T-cell (primary cell): ENCODE measurements at regions not wholly inside any gene's neighbourhood (a gene's known extent, or its start where the extent isn't known, plus 50 kb on each side); places are given as distances from the start of the nearest gene placed in this dataset.
"Not testable (repeated sequence)": the region's sequence is repeated elsewhere in the genome, so short reads cannot be mapped to it uniquely, and the experiment has no call there.

Experiments
- ATAC-seq, 4 experiments: fragments of 200-7000 bp in 3 of 4; fragments of 150-1000 bp in 1 of 4; cut with Tn5 transposase; replicated peaks in 1 of 4; 1 replicate in 3 of 4; 2 replicates in 1 of 4; pipeline ENCODE4 v1.10.0; 2021; ENCODE audit warnings: moderate library complexity in 3 of 4, mild to moderate bottlenecking in 2 of 4, moderate number of reproducible peaks in 1 of 4
- CTCF ChIA-PET, 2 donors: fragments of 300-600 bp; sonication (Branson Sonifier 250); formaldehyde crosslinking; loops; one replicate each; lab custom pipeline; 2022; ENCODE audit warnings: antibody characterized with exemption in 2 of 2; lab: Charles Lee
- POLR2A ChIA-PET, 2 donors: fragments of 300-600 bp; sonication (Branson Sonifier 250); formaldehyde crosslinking; loops; one replicate each; lab custom pipeline; 2022; ENCODE audit warnings: antibody characterized with exemption in 2 of 2; lab: Charles Lee
- DNase-seq, 35 experiments: peaks; one replicate each; pipeline versions ENCODE4 v3.0.0 to v3.0.0-alpha.2; 2013 to 2023
- H3K27ac ChIP-seq: one replicate; pipeline ENCODE4 v1.5.1; 2013; ENCODE audit warnings: low read length
- H3K27me3 ChIP-seq, 2 experiments: replicated peaks in 1 of 2; 1 replicate in 1 of 2; 2 replicates in 1 of 2; pipeline versions ENCODE4 v1.6.1 to v1.7.0; 2013; ENCODE audit warnings: low read length in 1 of 2, mixed read lengths in 1 of 2; ENCODE audit not compliant: control insufficient read depth in 2 of 2, insufficient read depth in 2 of 2; ENCODE audit errors: extremely low read depth in 1 of 2
- H3K36me3 ChIP-seq, 2 donors: 1 replicate in 1 of 2; 2 replicates in 1 of 2; pipeline versions ENCODE4 v1.6.1 to v1.7.0; 2013; ENCODE audit warnings: low read length in 1 of 2; ENCODE audit not compliant: control insufficient read depth in 2 of 2, insufficient read depth in 1 of 2; ENCODE audit errors: extremely low read depth in 1 of 2
- H3K4me1 ChIP-seq, 2 experiments: 1 replicate in 1 of 2; 2 replicates in 1 of 2; pipeline versions ENCODE4 v1.6.1 to v1.7.0; 2013; ENCODE audit warnings: low read length in 2 of 2, mixed read lengths in 1 of 2; ENCODE audit not compliant: insufficient read depth in 2 of 2, control insufficient read depth in 1 of 2; ENCODE audit errors: extremely low read depth in 1 of 2
- H3K4me3 ChIP-seq, 2 donors: 1 replicate in 1 of 2; 2 replicates in 1 of 2; pipeline versions ENCODE4 v1.5.1 to v1.7.0; 2013; ENCODE audit warnings: mild to moderate bottlenecking in 2 of 2, low read length in 1 of 2, moderate library complexity in 1 of 2; ENCODE audit not compliant: control insufficient read depth in 1 of 2; ENCODE audit errors: extremely low read depth in 1 of 2
- H3K9me3 ChIP-seq: 2 replicates; pipeline ENCODE4 v1.7.0; 2013
- H3K27ac Mint-ChIP-seq, 2 donors: one replicate each; pipeline ENCODE4 v1.8.0; 2020 to 2021; ENCODE audit warnings: mild to moderate bottlenecking in 2 of 2, mixed read lengths in 2 of 2
- H3K27me3 Mint-ChIP-seq, 2 donors: one replicate each; pipeline ENCODE4 v1.8.0; 2021 to 2022; ENCODE audit warnings: mixed read lengths in 2 of 2
- H3K36me3 Mint-ChIP-seq: one replicate; pipeline ENCODE4 v1.8.0; 2021; ENCODE audit warnings: mixed read lengths
- H3K4me1 Mint-ChIP-seq, 3 donors: one replicate each; pipeline ENCODE4 v1.8.0; 2020 to 2022; ENCODE audit warnings: mixed read lengths in 3 of 3, mild to moderate bottlenecking in 1 of 3
- H3K4me3 Mint-ChIP-seq, 3 donors: one replicate each; pipeline ENCODE4 v1.8.0; 2020 to 2022; ENCODE audit warnings: mild to moderate bottlenecking in 3 of 3, mixed read lengths in 3 of 3, moderate library complexity in 3 of 3
- H3K9me3 Mint-ChIP-seq, 3 donors: one replicate each; pipeline ENCODE4 v1.8.0; 2020 to 2022; ENCODE audit warnings: mixed read lengths in 3 of 3
- WGBS: methylation state at CpG from one replicate; pipeline ENCODE4 v1.1.5; 2013; ENCODE audit warnings: missing lambda C conversion rate; ENCODE audit not compliant: insufficient coverage; 5-methylcytosine and 5-hydroxymethylcytosine counted together

DNA sequence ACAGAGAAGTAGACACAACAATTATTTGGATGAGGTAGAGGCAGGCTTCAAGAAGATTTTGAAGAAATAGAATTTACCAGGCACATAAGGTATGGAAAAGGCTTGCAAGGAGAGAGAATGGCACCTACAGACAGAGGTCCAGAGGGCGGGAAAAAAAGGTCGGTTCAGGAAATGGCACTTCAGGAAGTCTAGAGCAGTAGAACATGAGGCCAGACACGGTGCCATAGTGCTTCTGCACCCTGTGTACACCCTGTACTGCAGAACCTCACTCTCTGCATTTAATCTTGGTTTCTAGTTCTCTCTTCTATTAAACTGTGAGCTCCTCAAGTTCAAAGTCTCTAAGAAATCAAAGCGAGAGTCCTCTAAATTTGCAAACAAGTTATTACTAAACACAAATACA lies 113.4 kb upstream of the C2CD4B start:
- 74% methylated on average over 4 of the region's 4 CpGs for WGBS
- H3K36me3 Mint-ChIP-seq: no peaks in the 10 kb centered on the region
- no peak for DNase-seq
- POLR2A ChIA-PET: no interaction called here
- Histone ChIP-seq H3K27ac (no peak overlapping the region), H3K36me3 (no peaks in the 10 kb centered on the region), H3K27me3 (peaks cover 0 to 3% of the 10 kb centered on the region in 2 experiments), H3K9me3 (no peaks in the 10 kb centered on the region), H3K4me1 (no peaks in the 10 kb centered on the region), H3K4me3 (no peak overlapping the region)
- H3K27me3 Mint-ChIP-seq: peaks cover 18 to 21% of the 10 kb centered on the region in 2 donors
- CTCF ChIA-PET: no interaction called here
- H3K9me3 Mint-ChIP-seq: no peaks in the 10 kb centered on the region
- H3K27ac Mint-ChIP-seq: no peak overlapping the region
- ATAC-seq: no peak
- H3K4me3 Mint-ChIP-seq: no peak overlapping the region
- no peaks in the 10 kb centered on the region for H3K4me1 Mint-ChIP-seq

DNA sequence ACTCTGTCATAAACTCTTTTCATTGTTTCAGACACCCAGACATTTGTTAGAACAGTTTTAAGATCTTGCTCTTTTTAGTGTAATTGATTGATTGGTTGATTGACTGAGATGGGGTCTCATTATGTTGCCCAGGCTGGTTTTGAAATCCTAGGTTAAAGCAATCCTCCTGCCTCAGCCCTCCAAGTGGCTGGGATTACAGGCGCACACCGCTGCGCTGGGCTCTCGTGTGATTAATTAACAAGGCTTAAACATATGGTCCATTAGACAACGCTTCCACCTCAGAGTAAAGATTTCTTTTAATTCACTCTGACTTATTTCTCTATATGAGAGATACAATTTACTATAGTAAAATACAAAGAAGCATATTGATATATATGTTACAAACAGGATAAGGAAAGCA lies 114.0 kb upstream of the C2CD4B start:
- ChIA-PET POLR2A (no interaction called here), CTCF (no interaction called here)
- no CpG with 5 or more reads among the region's 5 CpGs for WGBS
- Histone ChIP-seq H3K27me3 (peaks cover 0 to 3% of the 10 kb centered on the region in 2 experiments), H3K4me3 (no peak overlapping the region), H3K27ac (no peak overlapping the region), H3K4me1 (no peaks in the 10 kb centered on the region), H3K9me3 (no peaks in the 10 kb centered on the region), H3K36me3 (no peaks in the 10 kb centered on the region)
- peaks cover 18 to 21% of the 10 kb centered on the region in 2 donors for H3K27me3 Mint-ChIP-seq
- no peaks in the 10 kb centered on the region for H3K9me3 Mint-ChIP-seq
- H3K36me3 Mint-ChIP-seq: no peaks in the 10 kb centered on the region
- H3K4me3 Mint-ChIP-seq: no peak overlapping the region
- H3K4me1 Mint-ChIP-seq: no peaks in the 10 kb centered on the region
- no peak overlapping the region for H3K27ac Mint-ChIP-seq
- ATAC-seq (no peak), DNase-seq (no peak)

DNA sequence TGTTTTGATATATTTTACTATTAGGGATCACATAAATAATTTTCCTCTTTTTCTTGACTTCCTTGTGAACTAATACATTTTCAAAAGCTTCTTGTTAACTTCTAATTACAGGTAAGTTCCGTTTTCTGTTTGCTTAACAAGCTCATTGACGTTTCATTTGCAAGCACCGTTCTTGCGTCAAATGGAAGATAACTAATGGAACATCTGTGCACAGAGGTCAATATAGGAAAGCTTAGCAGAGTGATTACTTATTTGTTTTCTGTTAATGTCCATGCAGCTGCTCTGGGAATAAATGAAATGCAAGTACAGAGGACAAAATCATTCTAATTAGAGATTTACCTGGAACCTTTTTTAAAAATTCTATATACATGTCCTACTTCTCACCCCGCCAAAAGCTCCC lies 115.5 kb upstream of the C2CD4B start:
- peaks cover 0 to 3% of the 10 kb centered on the region in 2 experiments for H3K27me3 ChIP-seq
- no peaks in the 10 kb centered on the region for H3K4me1 ChIP-seq
- no peak overlapping the region for H3K27ac ChIP-seq
- no peaks in the 10 kb centered on the region for H3K9me3 ChIP-seq
- H3K4me1 Mint-ChIP-seq: no peaks in the 10 kb centered on the region
- DNase-seq (no peak), ATAC-seq (no peak)
- H3K9me3 Mint-ChIP-seq: no peaks in the 10 kb centered on the region
- WGBS: 20% methylated on average over 1 of the region's 5 CpGs
- H3K4me3 Mint-ChIP-seq: no peak overlapping the region
- H3K36me3 Mint-ChIP-seq: no peaks in the 10 kb centered on the region
- H3K27me3 Mint-ChIP-seq: peaks cover 22 to 28% of the 10 kb centered on the region in 2 donors
- ChIA-PET CTCF (interaction anchor here in 1 of 2 donors (0.7 kb wide), 1 partner anchor 139 kb away, joined by 3 read pairs; no protein-coding TSS in a partner anchor), POLR2A (no interaction called here)
- no peaks in the 10 kb centered on the region for H3K36me3 ChIP-seq
- H3K4me3 ChIP-seq: no peak overlapping the region
- no peak overlapping the region for H3K27ac Mint-ChIP-seq

DNA sequence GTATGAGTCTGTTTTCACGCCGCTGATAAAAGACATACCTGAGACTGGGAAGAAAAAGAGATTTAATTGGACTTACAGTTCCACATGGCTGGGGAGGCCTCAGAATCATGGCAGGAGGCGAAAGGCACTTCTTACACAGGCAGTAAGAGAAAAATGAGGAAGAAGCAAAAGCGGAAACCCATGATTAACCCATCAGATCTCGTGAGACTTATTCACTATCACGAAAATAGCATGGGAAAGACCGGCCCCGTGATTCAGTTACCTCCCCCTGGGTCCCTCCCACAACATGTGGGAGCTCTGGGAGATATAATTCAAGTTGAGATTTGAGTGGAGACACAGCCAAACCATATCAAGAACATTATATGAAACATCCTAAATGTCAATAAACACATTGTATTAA lies 116.7 kb upstream of the C2CD4B start:
- H3K27ac Mint-ChIP-seq, H3K4me1 ChIP-seq, H3K36me3 ChIP-seq, CTCF ChIA-PET, H3K9me3 ChIP-seq, POLR2A ChIA-PET, ATAC-seq, H3K4me3 ChIP-seq, H3K27me3 ChIP-seq, H3K27ac ChIP-seq, H3K4me3 Mint-ChIP-seq, H3K4me1 Mint-ChIP-seq, H3K9me3 Mint-ChIP-seq, H3K36me3 Mint-ChIP-seq, DNase-seq: not testable (repeated sequence)
- no CpG with 5 or more reads among the region's 8 CpGs for WGBS
- H3K27me3 Mint-ChIP-seq: peaks cover 27 to 33% of the 10 kb centered on the region in 2 donors

DNA sequence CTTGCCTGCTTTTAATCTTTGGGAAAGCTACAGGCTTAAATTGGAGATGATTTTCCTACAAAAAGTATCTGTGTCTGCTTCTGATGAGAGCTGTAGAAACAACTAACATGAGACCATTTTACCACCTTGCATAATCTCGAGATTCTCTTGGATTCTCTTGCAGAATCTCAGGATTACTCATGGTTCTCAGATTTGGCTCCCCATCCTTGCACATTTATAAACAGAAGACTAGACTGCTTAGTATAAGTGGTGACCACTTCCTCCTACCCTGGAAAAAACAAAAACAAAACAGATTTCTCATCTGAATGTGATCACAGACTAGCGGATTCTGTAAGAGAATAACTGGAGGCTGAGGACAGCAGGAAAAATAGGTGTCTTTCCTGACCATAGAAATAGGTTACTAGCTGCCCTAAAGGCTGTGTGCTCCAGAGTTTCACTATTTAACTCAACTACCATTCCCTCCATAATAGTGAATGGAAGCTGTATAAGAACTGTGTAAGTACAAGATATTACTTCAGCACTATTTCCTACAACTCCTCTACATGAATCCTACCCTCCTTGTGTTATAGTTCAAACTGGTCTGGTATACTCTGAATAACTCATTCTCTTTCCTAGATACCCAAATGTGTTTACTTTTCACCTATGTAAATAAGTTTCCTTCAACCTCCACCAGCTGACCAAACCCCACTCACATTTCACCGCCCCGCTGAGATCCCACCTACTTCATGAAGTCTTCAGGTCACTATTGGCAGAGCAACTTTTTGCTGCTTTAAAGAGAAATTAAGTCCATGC lies 122.2 kb upstream of the C2CD4B start:
- no peak overlapping the region for H3K4me3 Mint-ChIP-seq
- CTCF ChIA-PET: no interaction called here

DNA sequence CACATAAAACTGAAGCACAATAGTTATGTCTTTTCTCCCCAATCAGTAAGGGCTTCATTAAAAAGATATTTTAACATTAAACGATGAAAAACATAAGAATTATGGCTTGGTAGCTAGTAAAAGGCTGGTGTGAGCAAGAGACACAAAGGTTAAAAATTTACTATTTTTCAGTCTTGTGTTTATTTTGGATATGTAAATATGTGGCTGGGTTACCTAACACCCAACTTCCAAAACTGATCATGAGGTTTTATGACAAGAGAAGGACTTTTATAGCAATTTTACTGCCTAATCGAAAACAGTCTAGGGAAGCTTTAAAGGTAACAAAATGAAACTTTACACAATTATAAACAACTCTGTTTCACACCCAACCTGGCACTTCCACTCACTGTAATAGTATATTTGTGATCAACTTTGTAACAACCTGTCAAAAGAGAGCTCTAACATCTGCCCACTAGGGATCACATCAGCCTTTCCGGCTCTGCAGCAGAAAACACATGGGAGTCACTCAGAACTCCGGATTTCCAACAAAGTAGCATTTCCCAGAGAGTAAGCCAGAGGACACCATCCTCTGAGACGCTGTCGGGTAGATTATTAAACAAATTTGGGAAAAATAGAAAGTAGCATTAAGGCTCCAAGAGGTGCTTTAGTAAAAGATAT lies 123.4 kb upstream of the C2CD4B start:
- no peaks in the 10 kb centered on the region for H3K4me1 Mint-ChIP-seq
- H3K27me3 Mint-ChIP-seq: peaks cover 52 to 53% of the 10 kb centered on the region in 2 donors
- H3K27me3 ChIP-seq: peaks cover 0 to 6% of the 10 kb centered on the region in 2 experiments
- ATAC-seq (no peak), DNase-seq (no peak)
- H3K9me3 Mint-ChIP-seq: peaks cover 0 to 3% (median 0%) of the 10 kb centered on the region in 3 donors
- no peak overlapping the region for H3K27ac Mint-ChIP-seq
- H3K36me3 Mint-ChIP-seq: no peaks in the 10 kb centered on the region
- CTCF ChIA-PET: no interaction called here
- WGBS: no CpG with 5 or more reads among the region's 6 CpGs
- H3K4me1 ChIP-seq: no peaks in the 10 kb centered on the region
- H3K27ac ChIP-seq: no peak overlapping the region
- H3K9me3 ChIP-seq: no peaks in the 10 kb centered on the region
- H3K36me3 ChIP-seq: no peaks in the 10 kb centered on the region
- H3K4me3 ChIP-seq: no peak overlapping the region
- H3K4me3 Mint-ChIP-seq: no peak overlapping the region
- POLR2A ChIA-PET: no interaction called here

More for the DNA sequence above, 122.2 kb upstream of the C2CD4B start:
- Mint-ChIP-seq H3K4me1 (no peaks in the 10 kb centered on the region), H3K36me3 (no peaks in the 10 kb centered on the region), H3K27me3 (peaks cover 46 to 52% of the 10 kb centered on the region in 2 donors), H3K9me3 (no peaks in the 10 kb centered on the region), H3K27ac (no peak overlapping the region)
- Histone ChIP-seq H3K4me1 (no peaks in the 10 kb centered on the region), H3K27me3 (peaks cover 0 to 6% of the 10 kb centered on the region in 2 experiments), H3K9me3 (no peaks in the 10 kb centered on the region), H3K36me3 (no peaks in the 10 kb centered on the region), H3K27ac (no peak overlapping the region), H3K4me3 (no peak overlapping the region)
- POLR2A ChIA-PET: no interaction called here
- ATAC-seq (no peak), DNase-seq (no peak)
- no CpG with 5 or more reads among the region's 4 CpGs for WGBS
